Neural cell (in vitro differentiated cells): ENCODE measurements at regions not wholly inside any gene's neighbourhood (a gene's known extent, or its start where the extent isn't known, plus 50 kb on each side); places are given as distances from the start of the nearest gene placed in this dataset.

Experiments
- H2AFZ ChIP-seq: fragments of 200-600, 300-800 bp; sonication (generic), shearing (Covaris generic); 2 replicates; pipeline ENCODE4 v1.6.0; 2014; ENCODE audit warnings: low read depth, mild to moderate bottlenecking, antibody characterized with exemption, low read length, moderate library complexity
- H3F3A ChIP-seq: fragments of 200-600 bp; shearing (Covaris generic); 2 replicates; pipeline ENCODE4 v1.6.1; 2016; ENCODE audit warnings: mild to moderate bottlenecking, moderate library complexity, mixed read lengths, antibody characterized with exemption, low read length; ENCODE audit not compliant: insufficient read depth, poor library complexity, severe bottlenecking
- H3K27ac ChIP-seq: fragments of 200-600, 300-800 bp; sonication (generic), shearing (Covaris generic); 2 replicates; pipeline ENCODE4 v1.5.1; 2014; ENCODE audit warnings: mild to moderate bottlenecking, low read length, moderate library complexity
- H3K27me3 ChIP-seq: fragments of 300-800, 200-600 bp; sonication (generic), shearing (Covaris generic); 2 replicates; pipeline ENCODE4 v1.6.0; 2014; ENCODE audit warnings: mild to moderate bottlenecking, low read depth, low read length, moderate library complexity; ENCODE audit not compliant: insufficient read depth
- H3K36me3 ChIP-seq: fragments of 300-800, 200-600 bp; sonication (generic), shearing (Covaris generic); 2 replicates; pipeline ENCODE4 v1.5.1; 2014; ENCODE audit warnings: mild to moderate bottlenecking, antibody characterized with exemption, low read length, moderate library complexity; ENCODE audit not compliant: insufficient read depth
- H3K4me2 ChIP-seq: fragments of 300-800, 200-600 bp; sonication (generic), shearing (Covaris generic); 2 replicates; pipeline ENCODE4 v1.6.0; 2014; ENCODE audit warnings: mild to moderate bottlenecking, low read length
- H3K4me3 ChIP-seq: fragments of 300-800, 200-600 bp; sonication (generic), shearing (Covaris generic); 2 replicates; pipeline ENCODE4 v1.5.1; 2014; ENCODE audit warnings: mild to moderate bottlenecking, low read length, moderate library complexity
- H3K79me2 ChIP-seq: fragments of 200-600 bp; shearing (Covaris generic); replicated peaks from 2 replicates; pipeline ENCODE4 v1.6.0; 2014; ENCODE audit warnings: mild to moderate bottlenecking, low read length, moderate library complexity; ENCODE audit not compliant: insufficient read depth
- H3K9ac ChIP-seq: fragments of 300-800, 200-600 bp; sonication (generic), shearing (Covaris generic); 2 replicates; pipeline ENCODE4 v1.6.1; 2016; ENCODE audit warnings: mild to moderate bottlenecking, low read length, mixed read lengths
- H3K9me2 ChIP-seq: fragments of 200-600 bp; shearing (Covaris generic); 2 replicates; pipeline ENCODE4 v1.6.1; 2016; ENCODE audit warnings: mild to moderate bottlenecking, low read length, mixed read lengths; ENCODE audit not compliant: insufficient read depth
- H3K9me3 ChIP-seq: fragments of 200-600, 300-800 bp; sonication (generic), shearing (Covaris generic); 2 replicates; pipeline ENCODE4 v1.6.1; 2016; ENCODE audit warnings: mild to moderate bottlenecking, mixed run types, low read length, moderate library complexity, mixed read lengths
- H4K20me1 ChIP-seq: fragments of 200-600 bp; shearing (Covaris generic); 2 replicates; pipeline ENCODE4 v1.6.1; 2016; ENCODE audit warnings: mild to moderate bottlenecking, mixed run types; ENCODE audit not compliant: insufficient read depth
- CTCF ChIP-seq: fragments of 450-650 bp; IDR thresholded peaks from 2 replicates; pipeline ENCODE4 v1.5.1; 2014; ENCODE audit warnings: antibody characterized with exemption, mild to moderate bottlenecking, moderate library complexity; ENCODE audit not compliant: poor library complexity, severe bottlenecking
- EP300 ChIP-seq: fragments of 450-650 bp; conservative IDR thresholded peaks from 2 replicates; pipeline ENCODE4 v1.6.1; 2014; ENCODE audit warnings: antibody characterized with exemption, mild to moderate bottlenecking, moderate library complexity; ENCODE audit not compliant: poor library complexity, severe bottlenecking
- EZH2 ChIP-seq: fragments of 200-600, 300-800 bp; shearing (Covaris generic), sonication (generic); IDR thresholded peaks from 2 replicates; pipeline ENCODE4 v1.6.1; 2014; ENCODE audit warnings: antibody characterized with exemption, low read length, borderline replicate concordance, mild to moderate bottlenecking; ENCODE audit not compliant: insufficient read depth, poor library complexity, severe bottlenecking
- MXI1 ChIP-seq: fragments of 450-650 bp; conservative IDR thresholded peaks from 2 replicates; pipeline ENCODE4 v1.6.1; 2014; ENCODE audit warnings: antibody characterized with exemption, mild to moderate bottlenecking; ENCODE audit not compliant: poor library complexity, severe bottlenecking
- POLR2AphosphoS5 ChIP-seq: IDR thresholded peaks from 2 replicates; pipeline ENCODE4 v1.6.1; 2012
- RAD21 ChIP-seq: fragments of 450-650 bp; conservative IDR thresholded peaks from 2 replicates; pipeline ENCODE4 v1.6.1; 2014; ENCODE audit warnings: antibody characterized with exemption, mild to moderate bottlenecking, moderate library complexity
- REST ChIP-seq: IDR thresholded peaks from 2 replicates; pipeline ENCODE4 v1.6.1; 2012; ENCODE audit warnings: borderline replicate concordance
- SMC3 ChIP-seq: fragments of 450-650 bp; conservative IDR thresholded peaks from 2 replicates; pipeline ENCODE4 v1.6.1; 2014; ENCODE audit warnings: antibody characterized with exemption, mild to moderate bottlenecking, moderate library complexity; ENCODE audit not compliant: poor library complexity
- TAF1 ChIP-seq: IDR thresholded peaks from 2 replicates; pipeline ENCODE4 v1.6.1; 2012; ENCODE audit warnings: low read depth

GRCh38 chr9:108687006-108687987, 168.5 kb downstream of the ACTL7B start:
- Histone ChIP-seq H3K4me2 (peak overlapping the region; percentile 38), H3K9me2 (no peaks in the 10 kb centered on the region), H3K9ac (peak overlapping the region; percentile 53), H3K27me3 (no peaks in the 10 kb centered on the region), H4K20me1 (no peaks in the 10 kb centered on the region), H2AFZ (peak overlapping the region; percentile 36), H3K27ac (peak overlapping the region; percentile 88), H3K79me2 (no peaks in the 10 kb centered on the region), H3K9me3 (no peaks in the 10 kb centered on the region), H3F3A (no peaks in the 10 kb centered on the region), H3K36me3 (no peaks in the 10 kb centered on the region), H3K4me3 (peak overlapping the region; percentile 28)
- TF ChIP-seq RAD21, result peak; percentile 42
- TF ChIP-seq EZH2, result no peak
- TF ChIP-seq REST, result peak; percentile 90
- TF ChIP-seq EP300, result peak; percentile 96
- TF ChIP-seq POLR2AphosphoS5, result peak; percentile 82
- no peak for TF ChIP-seq CTCF
- TF ChIP-seq MXI1, result peak; percentile 66

GRCh38 chr9:108684288-108685025, 171.3 kb downstream of the ACTL7B start:
- H3F3A ChIP-seq, result no peaks in the 10 kb centered on the region
- no peak overlapping the region for H3K9ac ChIP-seq
- H3K79me2 ChIP-seq, result no peaks in the 10 kb centered on the region
- no peaks in the 10 kb centered on the region for H3K9me2 ChIP-seq
- H3K4me3 ChIP-seq, result no peak overlapping the region
- TF ChIP-seq SMC3, result no peak
- no peak for TF ChIP-seq EP300
- no peak for TF ChIP-seq MXI1
- TF ChIP-seq POLR2AphosphoS5, result no peak
- no peak for TF ChIP-seq EZH2
- TF ChIP-seq CTCF, result no peak
- TF ChIP-seq TAF1, result no peak
- TF ChIP-seq REST, result no peak
- no peak for TF ChIP-seq RAD21
- no peaks in the 10 kb centered on the region for H3K27me3 ChIP-seq
- H3K27ac ChIP-seq, result no peak overlapping the region
- no peaks in the 10 kb centered on the region for H3K9me3 ChIP-seq
- no peak overlapping the region for H3K4me2 ChIP-seq
- no peak overlapping the region for H2AFZ ChIP-seq
- no peaks in the 10 kb centered on the region for H4K20me1 ChIP-seq
- H3K36me3 ChIP-seq, result no peaks in the 10 kb centered on the region
